PFSK-1 (cell line): ENCODE measurements at regions not wholly inside any gene's neighbourhood (a gene's known extent, or its start where the extent isn't known, plus 50 kb on each side); places are given as distances from the start of the nearest gene placed in this dataset.

Source experiments
- FOXP2 ChIP-seq: optimal IDR thresholded peaks from 2 replicates; pipeline ENCODE3; 2011; ENCODE audit warnings: borderline replicate concordance, control low read depth, inconsistent platforms; ENCODE audit not compliant: insufficient read depth; ENCODE audit errors: extremely low read length, extremely low read depth
- POLR2AphosphoS5 ChIP-seq: IDR thresholded peaks from 2 replicates; pipeline ENCODE4 v1.6.1; 2012; ENCODE audit warnings: low read depth, mild to moderate bottlenecking, control low read depth, low read length, moderate library complexity
- REST ChIP-seq, 2 experiments: IDR thresholded peaks; 2 replicates each; pipeline versions ENCODE4 v1.6.1 to v1.8.0; 2011 to 2012; ENCODE audit warnings: low read depth in 2 of 2, low read length in 2 of 2, control low read depth in 1 of 2, inconsistent platforms in 1 of 2, mild to moderate bottlenecking in 1 of 2, moderate library complexity in 1 of 2; ENCODE audit not compliant: insufficient read depth in 1 of 2
- SIN3A ChIP-seq: IDR thresholded peaks from 2 replicates; pipeline ENCODE4 v1.6.1; 2012; ENCODE audit warnings: mild to moderate bottlenecking, low read length, moderate library complexity, borderline replicate concordance; ENCODE audit not compliant: insufficient read depth
- TAF1 ChIP-seq: IDR thresholded peaks from 2 replicates; pipeline ENCODE4 v1.6.1; 2012; ENCODE audit warnings: low read length, control low read depth, borderline replicate concordance; ENCODE audit not compliant: insufficient read depth

- TF ChIP-seq FOXP2, result no peak
- no peak for TF ChIP-seq SIN3A
- TF ChIP-seq REST (IDR thresholded peaks at IDR 0.05; ENCODE audit: insufficient read depth in 1 of 2, low read depth in 2 of 2, low read length in 2 of 2), result no peak
- no peak for TF ChIP-seq POLR2AphosphoS5
- TF ChIP-seq TAF1, result no peak
Measured at GRCh38 chr5:174514983-174515394, 209.4 kb upstream of the MSX2 start.

GRCh38 chr5:174516741-174517140 is 207.6 kb upstream of the MSX2 start:
- TF ChIP-seq SIN3A (no peak), TAF1 (no peak), FOXP2 (no peak), REST (IDR thresholded peaks at IDR 0.05; ENCODE audit: insufficient read depth in 1 of 2, low read depth in 2 of 2, low read length in 2 of 2) (no peak), POLR2AphosphoS5 (no peak)

- TF ChIP-seq FOXP2, result no peak
- no peak for TF ChIP-seq REST (IDR thresholded peaks at IDR 0.05; ENCODE audit: insufficient read depth in 1 of 2, low read depth in 2 of 2, low read length in 2 of 2)
- TF ChIP-seq TAF1, result no peak
- TF ChIP-seq POLR2AphosphoS5, result no peak
- no peak for TF ChIP-seq SIN3A
Measured at GRCh38 chr5:174518512-174518911, 205.9 kb upstream of the MSX2 start.

GRCh38 chr5:174520420-174521396 is 203.7 kb upstream of the MSX2 start:
- TF ChIP-seq SIN3A, result no peak
- no peak for TF ChIP-seq REST (IDR thresholded peaks at IDR 0.05; ENCODE audit: insufficient read depth in 1 of 2, low read depth in 2 of 2, low read length in 2 of 2)
- no peak for TF ChIP-seq POLR2AphosphoS5
- no peak for TF ChIP-seq FOXP2
- no peak for TF ChIP-seq TAF1
